HG03432 (cell line): ENCODE measurements at regions not wholly inside any gene's neighbourhood (a gene's known extent, or its start where the extent isn't known, plus 50 kb on each side); places are given as distances from the start of the nearest gene placed in this dataset.
"Not testable (repeated sequence)": the region's sequence is repeated elsewhere in the genome, so short reads cannot be mapped to it uniquely, and the experiment has no call there.

Experiments
- ATAC-seq: cut with Tn5 transposase; IDR thresholded peaks from one replicate; pipeline ENCODE4 v1.9.1; 2021; ENCODE audit warnings: mild to moderate bottlenecking, moderate library complexity; ENCODE audit not compliant: unreplicated experiment

DNA sequence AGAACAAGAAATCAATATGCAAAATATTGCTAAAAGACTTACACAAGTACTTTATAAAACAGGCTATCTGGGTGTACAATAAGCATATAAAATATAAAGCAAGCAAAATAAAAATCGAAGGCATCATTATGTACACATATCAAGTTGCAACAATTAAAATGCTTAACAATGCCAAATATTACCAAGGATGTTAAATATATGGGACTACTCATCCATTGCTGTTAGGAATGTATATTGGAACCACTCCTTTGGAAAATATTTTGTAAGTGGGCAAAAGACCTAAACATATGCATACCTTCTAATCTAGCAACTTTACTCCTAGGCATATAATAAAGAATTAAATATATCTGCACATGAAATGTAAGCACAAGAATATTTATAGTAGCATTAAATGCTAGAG is 632.6 kb upstream of the COX7C start:
- no peak for ATAC-seq

DNA sequence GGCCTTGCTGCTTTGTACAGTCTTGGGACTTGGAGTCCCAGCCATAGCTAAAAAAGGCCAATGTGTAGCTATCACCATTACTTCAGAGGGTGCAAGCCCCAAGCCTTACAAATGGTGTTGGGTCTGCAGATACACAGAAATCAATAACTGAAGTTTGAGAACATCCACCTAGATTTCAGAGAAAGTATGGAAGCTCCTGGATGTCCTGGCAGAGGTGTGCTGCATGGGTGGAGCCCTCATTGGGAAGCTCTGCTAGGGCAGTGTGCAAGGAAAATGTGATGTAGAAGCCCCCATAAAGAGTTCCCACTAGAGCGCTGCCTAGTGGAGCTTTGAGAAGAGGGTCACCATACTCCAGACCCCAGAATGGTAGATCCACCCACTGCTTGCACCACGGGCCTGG is 626.7 kb upstream of the COX7C start:
- no peak for ATAC-seq

DNA sequence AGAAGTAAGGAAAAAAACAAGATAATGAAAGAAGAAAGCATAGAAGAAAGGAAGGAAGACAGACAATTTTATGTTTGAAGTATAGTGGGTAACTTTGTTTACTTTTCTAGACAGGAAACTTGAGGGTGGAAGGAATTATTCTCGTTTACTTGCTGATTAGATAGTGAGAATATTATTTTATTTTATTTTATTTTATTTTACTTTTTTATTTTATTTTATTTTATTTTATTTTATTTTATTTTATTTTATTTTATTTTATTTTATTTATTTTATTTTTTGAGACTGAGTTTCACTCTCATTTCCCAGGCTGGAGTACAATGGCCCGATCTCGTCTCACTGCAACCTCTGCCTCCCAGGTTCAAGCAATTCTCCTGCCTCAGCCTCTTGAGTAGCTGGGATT is 623.1 kb upstream of the COX7C start:
- not testable (repeated sequence) for ATAC-seq

DNA sequence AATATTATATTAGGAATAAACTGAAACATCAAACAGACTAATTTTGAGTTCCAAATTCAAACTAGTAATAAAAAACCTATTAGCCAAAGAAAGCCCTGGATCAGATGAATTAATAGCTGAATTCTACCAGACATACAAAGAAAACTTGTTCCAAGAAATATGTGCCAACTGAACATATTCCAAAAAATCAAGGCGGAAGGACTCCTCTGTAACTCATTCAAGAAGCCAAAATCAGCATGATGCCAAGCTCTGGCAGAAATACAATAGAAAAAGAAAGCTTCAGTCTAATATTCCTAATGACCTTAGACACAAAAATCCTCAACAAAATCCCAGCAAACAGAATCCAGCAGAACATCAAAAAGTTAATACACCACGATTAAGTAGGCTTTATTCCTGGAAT is 619.1 kb upstream of the COX7C start:
- ATAC-seq, result no peak

DNA sequence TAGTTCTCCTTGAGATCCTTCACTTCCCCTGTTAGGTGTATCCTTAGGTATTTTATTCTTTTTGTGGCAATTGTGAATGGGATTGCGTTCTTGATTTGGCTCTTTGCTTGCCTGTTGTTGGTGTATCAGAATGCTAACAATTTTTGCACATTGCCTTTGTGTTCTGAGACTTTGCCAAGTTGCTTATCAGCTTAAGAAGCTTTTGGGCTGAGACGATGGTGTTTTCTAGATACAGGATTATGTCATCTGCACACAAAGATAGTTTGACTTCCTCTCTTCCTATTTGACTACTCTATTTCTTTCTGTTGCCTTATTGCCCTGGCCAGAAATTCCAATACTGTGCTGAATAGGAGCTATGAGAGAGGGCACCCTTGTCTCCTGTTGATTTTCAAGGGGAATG is 609.4 kb upstream of the COX7C start:
- no peak for ATAC-seq

DNA sequence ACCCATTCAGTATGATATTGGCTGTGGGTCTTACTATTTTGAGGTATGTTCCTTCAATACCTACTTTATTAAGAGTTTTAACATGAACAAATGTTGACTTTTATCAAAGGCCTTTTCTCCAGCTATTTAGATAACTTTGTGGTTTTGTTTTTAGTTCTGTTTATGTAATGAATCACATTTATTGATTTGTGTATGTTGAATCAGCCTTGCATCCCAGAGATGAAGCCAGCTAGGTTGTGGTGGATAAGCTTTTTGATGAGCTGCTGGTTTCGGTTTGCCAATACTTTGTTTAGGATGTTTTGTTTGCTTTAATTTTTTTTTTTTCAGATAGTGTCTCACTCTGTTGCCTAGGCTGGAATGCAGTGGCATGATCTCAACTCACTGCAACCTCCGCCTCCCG is 609.0 kb upstream of the COX7C start:
- no peak for ATAC-seq

DNA sequence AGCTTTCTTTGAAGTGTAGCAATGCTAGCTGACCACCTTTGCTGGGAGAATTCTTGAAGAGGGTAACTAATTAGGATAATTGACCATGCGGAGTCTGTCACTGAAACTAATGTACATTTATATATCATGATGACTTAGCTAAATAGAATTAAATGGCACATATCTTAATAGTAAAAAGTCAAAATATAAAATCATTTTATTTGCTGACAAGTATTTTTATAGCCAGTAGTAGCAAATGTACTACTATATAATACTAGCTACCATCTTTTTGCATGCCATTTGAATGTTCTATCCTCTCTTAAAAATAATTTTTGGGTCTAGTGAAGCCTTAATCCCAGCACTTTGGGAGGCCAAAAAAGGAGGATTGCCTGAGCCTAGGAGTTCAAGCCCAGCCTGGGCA is 605.8 kb upstream of the COX7C start:
- no peak for ATAC-seq

DNA sequence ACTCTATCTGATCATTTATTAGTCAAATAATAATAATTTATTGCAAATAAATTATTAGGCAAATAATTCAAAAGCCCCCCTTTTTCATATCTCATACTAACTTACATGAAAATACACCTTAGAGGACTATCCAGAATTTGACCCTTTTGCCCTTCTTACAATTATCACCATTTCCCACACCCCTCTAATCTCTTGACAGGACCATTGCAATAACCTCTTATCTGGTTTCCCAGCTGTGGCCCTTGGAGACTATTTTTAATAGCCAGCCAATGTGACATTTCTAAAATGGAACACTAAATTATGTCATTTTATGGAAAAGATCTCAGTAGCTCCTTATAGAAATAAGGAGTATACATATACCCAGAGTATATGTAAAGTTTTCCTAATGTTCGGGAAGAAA is 588.4 kb upstream of the COX7C start:
- no peak for ATAC-seq

DNA sequence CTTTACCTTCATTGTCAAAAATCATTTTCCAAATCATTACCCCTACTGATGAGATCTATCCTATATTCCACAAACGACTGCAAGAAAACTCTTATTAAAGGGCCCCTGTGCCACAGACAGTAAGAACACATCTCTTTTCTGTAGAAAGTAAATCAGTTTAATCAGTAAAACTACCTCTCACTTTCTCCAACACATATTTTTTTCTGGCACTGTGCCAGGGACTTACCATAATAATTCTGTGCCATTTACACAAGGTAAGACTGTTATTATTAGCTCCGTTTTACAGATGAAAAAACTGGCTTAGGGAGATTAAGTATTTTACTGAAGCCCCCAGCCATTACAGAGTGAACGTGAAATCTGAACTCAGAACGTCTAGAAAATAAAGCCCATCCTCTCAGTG is 587.0 kb upstream of the COX7C start:
- ATAC-seq, result no peak

DNA sequence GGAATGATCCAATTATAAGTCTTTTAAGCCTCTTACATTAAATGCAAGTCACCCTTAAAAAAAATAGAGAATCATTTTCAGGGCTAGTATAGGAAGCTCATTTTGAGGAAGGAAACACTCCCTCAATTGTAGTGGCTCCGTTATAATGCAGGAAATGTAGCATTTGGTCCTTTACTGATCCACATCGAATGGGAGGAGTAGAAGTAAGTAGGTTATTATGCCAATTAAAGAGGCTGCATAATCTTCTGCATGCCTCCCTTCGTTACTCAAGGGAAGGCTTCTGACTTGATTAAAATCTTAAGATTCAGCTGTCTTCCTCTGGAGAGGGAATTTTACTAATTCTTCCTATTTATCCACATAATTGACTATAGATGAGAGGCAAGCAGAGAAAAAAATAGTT is 579.2 kb upstream of the COX7C start:
- no peak for ATAC-seq

DNA sequence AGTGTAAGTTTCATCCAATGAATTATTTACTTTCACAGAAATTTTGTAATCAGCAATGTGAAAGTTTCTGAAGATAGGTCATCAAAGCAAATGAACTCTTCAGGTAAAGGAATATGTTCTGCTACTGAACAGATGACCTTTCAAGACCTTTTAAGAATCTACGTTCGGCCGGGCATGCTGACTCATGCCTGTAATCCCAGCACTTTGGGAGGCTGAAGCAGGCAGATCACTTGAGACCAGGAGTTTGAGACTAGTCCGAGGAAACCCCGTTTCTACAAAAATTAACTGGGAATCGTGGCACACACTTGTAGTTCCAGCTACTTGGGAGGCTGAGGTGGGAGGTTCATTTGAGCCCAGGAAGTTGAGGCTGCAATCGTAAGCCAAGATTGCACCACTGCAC is 578.4 kb upstream of the COX7C start:
- ATAC-seq, result no peak

DNA sequence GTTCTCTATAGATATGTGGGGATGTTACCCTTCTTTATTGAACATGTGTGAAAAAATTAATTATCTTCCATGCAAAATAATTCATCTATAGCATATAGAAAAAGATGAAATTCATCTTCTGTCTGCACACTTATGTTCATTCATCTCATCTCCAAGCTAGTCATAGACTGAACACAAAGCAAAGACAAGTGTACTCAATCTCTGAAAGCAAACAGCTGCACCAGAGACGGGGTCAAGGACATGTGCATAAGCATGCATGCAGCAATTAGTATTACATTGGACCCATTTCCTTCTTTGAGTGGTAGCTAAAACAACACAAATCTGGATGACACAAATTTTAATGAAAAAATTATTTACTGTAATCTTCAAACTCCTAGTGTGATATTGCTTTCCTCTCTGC is 547.0 kb upstream of the COX7C start:
- ATAC-seq, result no peak

DNA sequence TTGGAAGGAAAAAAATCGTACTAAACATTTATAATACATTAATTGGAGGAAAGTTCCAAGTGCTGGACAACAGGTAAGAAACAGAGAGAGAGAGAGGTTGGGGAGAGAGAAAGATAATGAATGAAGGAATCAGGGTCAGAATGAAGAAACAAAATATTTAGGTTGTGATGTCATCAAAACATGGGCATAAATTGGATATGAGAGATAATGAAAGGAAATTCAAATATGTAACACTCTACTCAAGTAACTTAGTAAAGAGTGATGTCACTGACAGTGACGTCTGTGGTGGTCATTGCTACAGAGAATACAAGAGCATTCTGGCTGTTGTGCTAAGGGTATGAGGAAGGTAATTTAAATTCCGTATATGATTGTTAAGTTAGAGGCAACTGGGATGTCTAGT is 543.4 kb upstream of the COX7C start:
- ATAC-seq, result no peak

DNA sequence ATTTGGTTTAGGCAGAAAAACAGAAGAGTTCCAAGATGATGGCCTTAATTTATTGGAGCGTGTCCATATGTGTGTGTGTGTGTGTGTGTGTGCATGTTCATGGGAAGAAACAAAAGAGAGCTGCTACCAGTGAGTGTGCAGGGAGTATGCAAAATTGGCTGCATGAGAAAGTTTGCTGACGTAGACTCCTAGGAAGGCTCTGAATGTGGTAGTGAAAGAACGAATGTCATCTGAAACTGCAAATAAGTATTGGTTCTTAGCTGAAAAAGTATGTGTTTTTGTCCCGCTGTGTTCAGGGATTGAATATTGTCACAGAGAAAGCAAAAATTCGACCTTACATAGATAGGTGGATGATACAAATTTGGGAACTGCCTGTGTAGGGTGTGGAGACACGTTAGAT is 542.6 kb upstream of the COX7C start:
- no peak for ATAC-seq

DNA sequence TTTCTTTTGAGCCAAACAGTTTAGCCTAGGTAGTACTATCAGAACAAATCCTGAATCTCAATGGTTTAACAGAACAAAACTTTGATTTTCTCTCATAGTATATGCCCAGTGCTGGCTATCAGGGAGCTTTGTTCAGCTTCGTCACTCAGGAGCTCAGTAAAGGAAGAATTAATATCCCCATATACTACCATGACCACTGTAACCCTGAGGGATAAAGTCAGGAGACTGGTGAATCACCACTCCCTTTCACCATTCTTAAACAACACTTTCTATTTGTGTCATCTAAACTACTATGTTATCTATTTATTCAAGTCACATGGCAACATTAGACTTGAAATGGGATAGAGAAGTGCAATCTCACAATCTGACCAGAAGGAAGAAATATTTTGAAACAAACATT is 522.6 kb upstream of the COX7C start:
- no peak for ATAC-seq

DNA sequence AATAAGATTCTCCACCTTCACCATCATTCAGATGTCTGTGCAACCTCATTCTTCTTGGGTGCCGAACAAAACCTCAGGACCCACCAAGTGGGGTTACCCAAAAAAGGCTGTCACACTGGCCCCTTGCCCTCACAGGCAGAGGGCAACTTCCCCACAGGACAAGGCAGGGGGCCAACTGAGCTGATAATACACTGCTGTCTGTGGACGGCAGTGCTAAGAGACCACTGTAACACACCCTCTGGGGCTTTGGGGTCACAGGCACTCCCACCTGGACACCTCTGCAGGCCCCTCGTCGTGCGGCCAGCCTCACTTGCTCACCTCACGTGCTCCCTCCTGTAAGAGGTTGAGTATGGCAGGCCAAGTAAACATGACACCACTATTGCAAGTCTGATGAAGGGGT is 515.8 kb upstream of the COX7C start:
- ATAC-seq, result no peak

DNA sequence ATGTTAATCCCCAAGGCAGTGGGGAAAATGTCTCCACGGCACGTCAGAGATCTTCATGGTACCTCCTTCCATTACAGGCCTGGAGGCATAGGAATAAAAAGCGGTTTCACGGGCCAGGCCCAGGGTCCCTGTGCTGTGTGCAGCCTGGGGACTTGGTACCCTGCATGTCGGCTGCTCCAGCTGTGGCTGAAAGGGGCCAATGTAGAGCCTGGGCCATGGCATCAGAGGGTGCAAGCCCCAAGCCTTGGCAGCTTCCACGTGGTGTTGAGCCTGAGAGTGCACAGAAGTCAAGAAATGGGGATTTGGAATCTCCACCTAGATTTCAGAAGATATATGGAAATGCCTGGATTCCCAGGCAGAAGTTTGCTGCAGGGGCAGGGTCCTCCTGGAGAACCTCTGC is 508.9 kb upstream of the COX7C start:
- ATAC-seq, result no peak

DNA sequence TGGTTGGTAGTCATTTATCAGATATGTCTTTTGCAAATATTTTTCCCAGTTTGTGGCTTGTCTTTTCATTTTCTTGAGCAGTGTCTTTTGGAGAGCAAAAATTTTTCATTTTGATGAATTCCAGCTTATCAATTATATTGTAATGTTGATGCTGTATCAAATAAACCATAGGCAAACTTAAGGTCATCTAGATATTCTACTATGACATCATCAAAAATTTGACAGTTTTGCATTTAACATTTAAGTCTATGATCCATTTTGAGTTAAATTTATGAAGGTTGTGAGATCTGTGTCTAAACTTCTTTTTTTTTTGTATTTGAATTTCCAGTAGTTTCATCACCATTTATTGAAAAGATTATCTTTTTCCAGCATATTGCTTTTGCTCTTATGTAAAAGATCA is 505.5 kb upstream of the COX7C start:
- ATAC-seq, result no peak

DNA sequence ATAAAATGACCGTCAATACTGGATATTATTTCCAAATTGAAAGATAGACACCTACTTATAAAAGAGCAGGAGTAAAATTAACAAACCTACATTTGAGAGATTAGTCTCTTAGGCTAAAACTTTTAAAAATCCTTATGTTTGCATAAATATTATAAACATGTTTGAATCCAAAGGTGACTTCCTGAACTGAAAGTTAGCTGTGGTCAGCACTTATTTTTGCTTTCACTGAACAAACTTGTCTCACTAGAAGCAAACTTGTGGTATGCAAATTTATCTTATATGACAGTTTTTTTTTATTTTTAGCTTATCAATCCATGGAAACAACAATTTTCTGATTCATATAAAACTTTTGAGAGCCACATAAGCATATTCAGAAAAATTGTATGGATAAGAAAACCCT is 502.6 kb upstream of the COX7C start:
- ATAC-seq, result no peak

DNA sequence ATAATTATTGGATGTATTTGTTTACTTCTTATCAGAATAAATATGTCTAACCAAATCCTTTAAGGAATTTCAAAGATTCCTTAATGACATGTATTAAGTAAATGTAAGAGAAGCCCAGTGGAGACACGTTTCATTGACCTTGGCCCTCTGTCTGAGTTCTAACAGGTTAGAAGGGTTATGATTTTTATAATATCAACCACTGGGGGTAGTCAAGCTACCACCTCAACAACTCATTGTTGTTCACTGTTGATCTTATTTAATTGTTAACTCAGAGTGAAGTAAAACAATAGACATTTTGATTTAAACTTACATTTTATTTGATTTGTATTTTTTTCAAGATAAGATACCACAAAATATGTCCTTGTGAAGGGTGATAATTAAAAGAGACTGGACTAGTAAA is 499.2 kb upstream of the COX7C start:
- ATAC-seq, result peak; percentile 81

DNA sequence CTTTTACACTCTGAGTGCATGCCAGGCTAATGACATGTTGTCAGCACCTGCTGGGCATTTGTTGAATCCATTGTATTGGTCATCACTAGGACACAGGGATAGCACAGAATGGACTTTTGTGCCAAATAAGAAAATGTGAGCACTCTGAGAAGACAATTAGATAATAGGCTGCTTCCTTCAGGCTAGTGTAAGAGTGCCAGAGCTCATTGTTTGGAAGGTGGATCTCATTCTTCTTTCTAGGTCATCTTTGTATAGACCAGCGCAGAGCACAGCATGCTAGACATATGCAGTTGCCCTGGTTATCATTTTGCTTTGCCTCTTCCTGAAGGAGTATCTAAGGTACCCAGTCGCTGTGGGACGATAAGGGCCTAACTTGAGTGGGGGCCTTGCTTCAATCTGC is 493.4 kb upstream of the COX7C start:
- no peak for ATAC-seq

DNA sequence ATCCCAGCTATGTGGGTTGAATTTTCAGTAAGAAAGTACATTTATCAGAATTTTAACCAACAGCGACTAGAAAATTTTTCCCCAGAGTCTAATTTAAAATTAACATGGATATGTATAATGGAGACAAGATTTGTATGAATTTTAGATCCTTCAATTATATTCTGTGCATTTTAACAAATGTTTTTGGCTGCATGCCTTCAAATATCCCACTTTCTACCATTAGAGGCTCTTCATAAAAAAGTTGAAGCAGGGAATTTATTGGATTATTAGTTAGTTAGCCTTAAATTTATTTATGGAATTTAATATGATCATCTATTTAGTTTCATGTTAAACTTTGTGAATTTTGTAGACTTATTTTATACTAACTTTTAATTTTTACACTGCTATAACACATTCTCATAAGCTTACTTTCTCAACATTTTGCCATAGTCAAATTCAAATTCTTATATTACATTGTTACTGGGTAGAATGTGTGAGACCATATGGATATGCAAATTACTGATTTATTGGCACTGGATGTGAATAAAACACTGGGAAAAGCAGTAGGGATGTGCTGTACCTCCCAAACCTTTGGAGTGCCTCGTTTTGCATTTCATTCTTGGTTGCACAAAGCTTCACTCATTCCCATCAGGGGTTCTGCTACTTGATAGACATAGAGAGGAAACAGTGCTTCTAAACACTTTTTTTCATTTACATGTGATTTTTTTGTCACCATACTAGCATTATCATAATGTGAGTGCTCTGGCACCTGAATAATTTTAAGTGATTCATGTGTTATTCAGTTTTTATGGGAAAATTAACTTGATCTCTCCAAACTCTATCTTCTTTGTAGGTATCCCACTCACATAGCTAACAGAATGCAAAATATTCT is 491.8 kb upstream of the COX7C start:
- ATAC-seq, result no peak

DNA sequence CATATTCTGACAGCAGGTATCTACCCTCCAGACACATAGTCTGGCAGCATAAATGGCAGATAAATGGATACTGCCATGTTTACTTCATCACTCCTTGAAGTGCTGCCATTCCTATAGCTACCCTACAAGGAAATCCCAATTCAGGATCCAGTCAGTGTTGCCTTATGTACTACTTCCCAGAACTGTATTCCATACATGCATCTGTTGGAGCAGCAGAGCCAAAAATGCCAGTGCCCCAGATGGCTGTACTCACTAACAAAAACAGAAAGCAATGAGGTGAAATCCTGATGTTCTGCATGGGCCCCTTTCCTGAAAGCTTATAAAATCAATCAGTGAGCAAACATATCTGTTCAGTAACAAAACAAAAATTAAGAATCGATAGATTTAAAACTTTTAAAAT is 490.0 kb upstream of the COX7C start:
- ATAC-seq, result no peak
